Right cardiac atrium (tissue), 5 donors: ENCODE measurements at regions not wholly inside any gene's neighbourhood (a gene's known extent, or its start where the extent isn't known, plus 50 kb on each side); places are given as distances from the start of the nearest gene placed in this dataset.

ENCODE experiments used
- ATAC-seq, 2 donors: fragments of 200-7000 bp; cut with Tn5 transposase; one replicate each; pipeline versions ENCODE4 v1.8.0 to v1.9.1; 2020; ENCODE audit warnings: moderate library complexity in 2 of 2, mild to moderate bottlenecking in 1 of 2
- DNase-seq, 3 donors: peaks; one replicate each; pipeline ENCODE4 v3.0.0-alpha.2; 2020
- H3K27ac ChIP-seq: one replicate; pipeline ENCODE4 v1.5.1; 2013; ENCODE audit warnings: mild to moderate bottlenecking, low read length, control low read depth, moderate library complexity
- H3K27me3 ChIP-seq: one replicate; pipeline ENCODE4 v1.6.1; 2013; ENCODE audit not compliant: control insufficient read depth, insufficient read depth
- H3K4me1 ChIP-seq: one replicate; pipeline ENCODE4 v1.6.1; 2013; ENCODE audit warnings: low read length; ENCODE audit not compliant: control insufficient read depth, insufficient read depth
- H3K4me3 ChIP-seq: one replicate; pipeline ENCODE4 v1.5.1; 2013; ENCODE audit warnings: low read length, control low read depth
- H3K9me3 ChIP-seq: one replicate; pipeline ENCODE4 v1.6.1; 2013; ENCODE audit warnings: low read length; ENCODE audit not compliant: control insufficient read depth
- WGBS: extraction: QIAGEN DNeasy Blood & Tissue Kit; methylation state at CpG from one replicate; pipeline ENCODE4 v1.1.7; 2013; 5-methylcytosine and 5-hydroxymethylcytosine counted together
- intact Hi-C, 4 donors: fragments of 100-400 bp; cut with DNase I; formaldehyde crosslinking; loops; one replicate each; pipeline versions ENCODE4 v1.11.0 to v1.14.0; 2022 to 2023
- donor health status: healthy with polysubstance abuse.
- donor health status: DM: no; HTN: yes; CAD: no.
- donor health status: DM: no; HTN: no; CAD: no.
- donor health status: DM: no; HTN: yes; CAD: no; lungs with severe emphysema.
- donor health status: DM: yes; HTN: yes; CAD: no.

- Histone ChIP-seq H3K9me3 (no peaks in the 10 kb centered on the region), H3K4me3 (no peak overlapping the region), H3K27me3 (no peaks in the 10 kb centered on the region), H3K27ac (no peak overlapping the region), H3K4me1 (peaks cover 2% of the 10 kb centered on the region)
- intact Hi-C loops = no loop called here
- DNase-seq (no peak), ATAC-seq (no peak)
- 73% methylated on average over 1 of the region's 1 CpG for WGBS
These were observed 314.7 kb upstream of the CDH6 start for GRCh38 chr5:30878746-30879145.

- 88% methylated on average over 10 of the region's 10 CpGs for WGBS
- Histone ChIP-seq H3K27ac (no peak overlapping the region), H3K4me3 (no peak overlapping the region), H3K9me3 (no peaks in the 10 kb centered on the region), H3K4me1 (peaks cover 2% of the 10 kb centered on the region), H3K27me3 (no peaks in the 10 kb centered on the region)
- intact Hi-C loops = no loop called here
- DNase-seq (no peak), ATAC-seq (no peak)
These were observed 315.2 kb upstream of the CDH6 start for GRCh38 chr5:30878296-30878695.

GRCh38 chr5:30874241-30875034, 319.0 kb upstream of the CDH6 start:
- Histone ChIP-seq H3K27me3 (no peaks in the 10 kb centered on the region), H3K27ac (peak overlapping the region; percentile 1), H3K9me3 (no peaks in the 10 kb centered on the region), H3K4me3 (no peak overlapping the region), H3K4me1 (peaks cover 2% of the 10 kb centered on the region)
- ATAC-seq (peak; percentile 55 to 72), DNase-seq (peak in 1 of 3 donors; percentile 34)
- 45% methylated on average over 10 of the region's 10 CpGs for WGBS
- intact Hi-C loops = no loop called here

GRCh38 chr5:30871196-30871595, 322.3 kb upstream of the CDH6 start:
- ATAC-seq = no peak
- intact Hi-C loops = no loop called here

GRCh38 chr5:30867711-30868110, 325.8 kb upstream of the CDH6 start:
- intact Hi-C loops = no loop called here

More at GRCh38 chr5:30871196-30871595, 322.3 kb upstream of the CDH6 start:
- Histone ChIP-seq H3K9me3 (no peaks in the 10 kb centered on the region), H3K27me3 (no peaks in the 10 kb centered on the region), H3K4me1 (no peaks in the 10 kb centered on the region), H3K4me3 (no peak overlapping the region), H3K27ac (no peak overlapping the region)
- no peak for DNase-seq
- WGBS = 75% methylated on average over 3 of the region's 3 CpGs

GRCh38 chr5:30866142-30866541, 327.3 kb upstream of the CDH6 start:
- no peak overlapping the region for H3K27ac ChIP-seq
- WGBS = 48% methylated on average over 8 of the region's 8 CpGs
- peak in 1 of 2 donors; percentile 68 for ATAC-seq
- H3K9me3 ChIP-seq = no peaks in the 10 kb centered on the region
- intact Hi-C loops = no loop called here
- no peak overlapping the region for H3K4me3 ChIP-seq
- DNase-seq = no peak
- H3K27me3 ChIP-seq = no peaks in the 10 kb centered on the region
- no peaks in the 10 kb centered on the region for H3K4me1 ChIP-seq

More at GRCh38 chr5:30867711-30868110, 325.8 kb upstream of the CDH6 start:
- no peak for ATAC-seq
- no peaks in the 10 kb centered on the region for H3K4me1 ChIP-seq
- H3K9me3 ChIP-seq = no peaks in the 10 kb centered on the region
- H3K4me3 ChIP-seq = no peak overlapping the region
- no peak overlapping the region for H3K27ac ChIP-seq
- no peaks in the 10 kb centered on the region for H3K27me3 ChIP-seq
- DNase-seq = no peak

GRCh38 chr5:30856242-30856641, 337.2 kb upstream of the CDH6 start:
- intact Hi-C loops = no loop called here
- Histone ChIP-seq H3K27ac (no peak overlapping the region), H3K4me1 (no peaks in the 10 kb centered on the region), H3K27me3 (no peaks in the 10 kb centered on the region), H3K9me3 (no peaks in the 10 kb centered on the region), H3K4me3 (no peak overlapping the region)
- DNase-seq (no peak), ATAC-seq (no peak)
- WGBS = 91% methylated on average over 3 of the region's 3 CpGs

GRCh38 chr5:30853158-30853557, 340.3 kb upstream of the CDH6 start:
- H3K4me1 ChIP-seq = no peaks in the 10 kb centered on the region
- intact Hi-C loops = no loop called here

GRCh38 chr5:30850866-30851265, 342.6 kb upstream of the CDH6 start:
- ATAC-seq (no peak), DNase-seq (no peak)
- H3K4me3 ChIP-seq = no peak overlapping the region
- no peaks in the 10 kb centered on the region for H3K9me3 ChIP-seq
- no peaks in the 10 kb centered on the region for H3K27me3 ChIP-seq
- 93% methylated on average over 2 of the region's 2 CpGs for WGBS
- no peak overlapping the region for H3K27ac ChIP-seq
- H3K4me1 ChIP-seq = no peaks in the 10 kb centered on the region
- intact Hi-C loops = no loop called here

More at GRCh38 chr5:30853158-30853557, 340.3 kb upstream of the CDH6 start:
- Histone ChIP-seq H3K4me3 (no peak overlapping the region), H3K27me3 (no peaks in the 10 kb centered on the region), H3K27ac (no peak overlapping the region), H3K9me3 (no peaks in the 10 kb centered on the region)
- DNase-seq (no peak), ATAC-seq (no peak)

- ATAC-seq (no peak), DNase-seq (no peak)
- Histone ChIP-seq H3K27me3 (no peaks in the 10 kb centered on the region), H3K4me3 (no peak overlapping the region), H3K4me1 (no peaks in the 10 kb centered on the region), H3K27ac (no peak overlapping the region), H3K9me3 (no peaks in the 10 kb centered on the region)
- 65% methylated on average over 6 of the region's 6 CpGs for WGBS
- intact Hi-C loops = no loop called here
These were observed 343.4 kb upstream of the CDH6 start for GRCh38 chr5:30849931-30850710.

GRCh38 chr5:30846171-30846570, 347.3 kb upstream of the CDH6 start:
- DNase-seq = no peak
- H3K27ac ChIP-seq = no peak overlapping the region
- intact Hi-C loops = no loop called here

More at GRCh38 chr5:30846171-30846570, 347.3 kb upstream of the CDH6 start:
- no peak for ATAC-seq
- Histone ChIP-seq H3K4me3 (no peak overlapping the region), H3K9me3 (no peaks in the 10 kb centered on the region), H3K4me1 (no peaks in the 10 kb centered on the region), H3K27me3 (no peaks in the 10 kb centered on the region)
